GM18511 (cell line): ENCODE measurements at regions not wholly inside any gene's neighbourhood (a gene's known extent, or its start where the extent isn't known, plus 50 kb on each side); places are given as distances from the start of the nearest gene placed in this dataset.
"Not testable (repeated sequence)": the region's sequence is repeated elsewhere in the genome, so short reads cannot be mapped to it uniquely, and the experiment has no call there.

Experiments
- ATAC-seq: cut with Tn5 transposase; IDR thresholded peaks from one replicate; pipeline ENCODE4 v1.9.1; 2021; ENCODE audit warnings: mild to moderate bottlenecking, moderate library complexity; ENCODE audit not compliant: unreplicated experiment

DNA sequence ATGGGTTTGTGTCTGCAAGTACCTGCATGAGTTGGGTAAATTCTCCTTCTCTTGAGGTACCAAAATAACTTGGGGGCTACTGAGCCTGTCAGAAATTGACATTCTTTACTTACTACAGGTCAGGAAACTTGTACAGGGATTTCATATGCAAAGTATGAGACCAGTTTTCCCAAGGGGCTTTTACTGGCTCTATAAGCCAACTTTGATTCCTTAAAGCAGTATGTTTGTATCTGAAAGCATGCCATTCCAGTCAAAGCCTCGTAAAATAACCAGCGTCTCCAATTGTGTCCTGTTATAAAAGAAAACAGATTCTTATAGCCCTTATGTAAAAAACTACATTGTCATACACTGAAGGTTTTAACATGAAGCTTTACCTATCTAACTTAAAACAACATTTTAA lies 90.2 kb downstream of the ZNF467 start:
- no peak for ATAC-seq

DNA sequence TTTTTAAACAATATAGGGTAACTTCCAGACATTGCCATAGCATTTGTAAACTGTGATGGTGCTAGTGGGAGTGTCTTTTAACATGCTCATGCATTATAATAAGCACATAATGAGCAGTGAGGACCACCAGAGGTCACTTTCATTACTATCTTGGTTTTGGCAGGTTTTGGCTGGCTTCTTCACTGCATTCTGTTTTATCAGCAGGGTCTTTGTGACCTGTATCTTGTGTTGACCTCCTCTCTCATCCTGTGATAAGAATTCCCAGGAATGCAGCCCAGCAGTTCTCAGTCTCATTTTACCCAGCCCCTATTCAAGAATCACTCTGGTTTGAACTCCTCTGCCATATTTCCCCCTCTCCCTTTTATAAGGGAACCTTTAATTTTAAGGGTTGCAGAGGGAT lies 91.3 kb downstream of the ZNF467 start:
- ATAC-seq, result no peak

DNA sequence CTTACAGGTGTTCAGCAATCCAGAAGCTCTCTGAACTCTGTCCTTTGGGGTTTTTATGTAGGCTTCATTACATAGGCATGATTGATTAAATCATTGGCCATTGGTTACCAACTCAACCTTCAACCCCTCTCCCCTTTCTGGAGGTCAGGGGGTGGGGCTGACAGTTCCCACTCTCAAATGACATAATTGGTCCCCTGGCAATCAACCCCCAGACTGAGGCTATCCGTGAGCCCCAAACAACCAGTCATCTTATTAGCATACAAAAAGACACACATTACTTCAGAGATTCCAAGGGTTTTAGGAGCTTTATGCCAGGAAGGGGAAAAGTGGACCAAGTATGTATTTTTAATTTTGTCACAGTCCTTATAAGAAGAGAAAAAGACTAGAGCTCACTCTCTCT lies 92.1 kb downstream of the ZNF467 start:
- no peak for ATAC-seq

DNA sequence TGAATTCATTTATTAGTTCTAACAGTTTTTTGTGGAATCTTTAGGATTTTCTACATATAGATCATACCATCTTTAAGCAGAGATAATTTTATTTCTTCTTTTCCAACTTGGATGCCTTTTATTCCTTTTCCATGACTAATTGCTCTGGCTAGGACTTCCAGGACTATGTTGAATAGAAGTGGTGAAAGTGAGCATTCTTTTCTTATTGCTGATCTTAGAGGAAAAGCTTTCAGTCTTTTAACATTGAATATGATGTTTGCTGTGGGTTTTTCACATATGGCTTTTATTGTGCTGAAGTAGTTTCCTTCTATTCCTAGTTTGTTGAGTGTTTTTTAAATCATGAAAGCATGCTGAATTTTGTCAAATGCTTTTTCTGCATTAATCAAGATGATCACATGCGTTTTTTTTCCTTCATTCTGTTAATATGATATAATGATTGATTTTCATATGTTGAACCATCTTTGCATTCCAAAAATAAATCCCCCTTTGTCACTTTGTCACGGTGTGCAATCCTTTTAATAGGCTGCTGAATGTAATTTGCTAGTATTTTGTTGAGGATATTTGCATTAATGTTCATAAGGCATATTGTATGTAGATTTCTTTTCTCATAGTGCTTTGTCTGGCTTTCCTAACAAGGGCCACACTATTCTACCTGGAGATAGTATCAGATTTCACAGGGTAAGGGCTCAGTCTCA lies 92.9 kb downstream of the ZNF467 start:
- no peak for ATAC-seq

DNA sequence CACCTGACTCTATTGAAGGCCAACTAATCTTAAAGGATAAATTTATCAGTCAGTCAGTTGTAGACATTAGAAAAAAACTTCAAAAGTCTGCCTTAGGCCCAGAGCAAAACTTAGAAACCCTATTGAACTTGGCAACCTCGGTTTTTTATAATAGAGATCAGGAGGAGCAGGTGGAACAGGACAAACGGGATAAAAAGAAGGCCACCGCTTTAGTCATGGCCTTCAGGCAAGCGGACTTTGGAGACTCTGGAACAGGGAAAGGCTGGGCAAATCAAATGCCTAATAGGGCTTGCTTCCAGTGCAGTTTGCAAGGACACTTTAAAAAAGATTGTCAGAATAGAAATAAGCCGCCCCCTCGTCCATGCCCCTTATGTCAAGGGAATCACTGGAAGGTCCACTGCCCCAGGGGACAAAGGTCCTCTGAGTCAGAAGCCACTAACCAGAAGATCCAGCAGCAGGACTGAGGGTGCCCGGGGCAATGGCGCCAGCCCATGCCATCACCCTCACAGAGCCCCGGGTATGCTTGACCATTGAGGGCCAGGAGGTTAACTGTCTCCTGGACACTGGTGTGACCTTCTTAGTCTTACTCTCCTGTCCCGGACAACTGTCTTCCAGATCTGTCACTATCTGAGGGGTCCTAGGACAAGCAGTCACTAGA lies 98.5 kb downstream of the ZNF467 start:
- not testable (repeated sequence) for ATAC-seq

DNA sequence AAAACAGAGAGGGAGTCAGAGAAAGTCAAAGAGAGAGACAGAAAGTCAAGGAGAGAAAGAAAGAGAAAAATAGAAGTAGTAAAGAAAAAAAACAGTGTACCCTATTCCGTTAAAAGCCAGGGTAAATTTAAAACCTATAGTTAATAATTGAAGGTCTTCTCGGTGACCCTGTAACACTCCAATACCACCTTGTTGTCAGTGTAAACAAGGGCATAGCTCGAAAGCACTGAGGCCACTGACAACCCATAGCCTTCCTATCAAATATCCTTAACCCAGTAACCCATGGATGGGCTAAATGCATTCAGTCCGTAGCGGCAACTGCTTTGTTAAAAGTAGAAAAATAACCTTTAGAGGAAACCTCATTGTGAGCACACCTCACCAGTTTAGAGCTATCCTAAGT lies 100.4 kb downstream of the ZNF467 start:
- ATAC-seq, result no peak

DNA sequence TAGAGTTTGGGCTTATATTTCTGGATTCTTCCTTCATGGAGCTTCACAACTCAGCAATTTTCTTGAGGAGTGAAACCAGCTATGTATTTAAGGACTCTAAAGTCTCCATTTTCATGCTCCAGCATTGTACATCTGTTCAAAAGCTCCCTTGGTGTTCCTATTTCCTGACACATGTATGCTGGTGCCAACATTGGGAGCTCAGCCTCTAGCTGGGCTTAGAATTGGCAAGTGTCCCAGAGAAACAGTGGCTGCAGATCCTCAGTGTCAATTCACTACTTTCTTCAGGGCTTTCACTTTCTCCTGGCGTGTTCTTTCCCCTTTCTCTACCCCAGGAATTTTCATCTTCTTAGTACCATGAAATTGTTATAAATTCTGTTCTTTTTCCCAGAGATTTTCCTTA lies 103.1 kb downstream of the ZNF467 start:
- ATAC-seq, result no peak

DNA sequence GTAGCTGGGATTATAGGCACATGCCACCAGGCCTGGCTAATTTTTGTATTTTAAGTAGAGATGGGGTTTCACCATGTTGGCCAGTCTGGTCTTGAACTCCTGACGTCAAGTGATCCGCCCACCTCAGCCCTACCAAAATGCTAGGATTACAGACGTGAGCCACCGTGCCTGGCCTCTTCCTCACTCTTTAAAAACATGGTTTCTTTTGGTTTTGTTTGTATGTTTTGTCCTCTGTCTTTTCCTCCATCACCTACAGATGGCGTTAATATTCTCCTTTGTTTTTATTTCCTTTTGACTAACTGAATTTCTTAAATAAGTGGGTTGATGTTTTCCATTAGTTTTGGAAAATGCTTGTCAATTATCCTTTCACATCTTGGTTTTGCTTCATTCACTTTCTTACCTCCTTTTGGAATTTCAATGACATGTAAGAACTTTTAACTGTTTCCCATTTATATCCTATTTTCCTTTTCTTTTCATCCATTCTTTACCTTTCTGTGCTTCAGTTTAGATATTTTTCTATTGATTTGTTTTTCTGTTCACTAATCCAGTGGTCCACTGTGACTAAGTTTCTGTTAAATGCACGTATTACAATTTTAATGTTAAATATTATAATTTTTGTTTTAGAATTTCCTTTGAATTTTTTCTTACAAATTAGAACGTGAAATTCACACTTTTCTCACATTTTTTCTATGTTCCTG lies 104.1 kb downstream of the ZNF467 start:
- ATAC-seq, result no peak

DNA sequence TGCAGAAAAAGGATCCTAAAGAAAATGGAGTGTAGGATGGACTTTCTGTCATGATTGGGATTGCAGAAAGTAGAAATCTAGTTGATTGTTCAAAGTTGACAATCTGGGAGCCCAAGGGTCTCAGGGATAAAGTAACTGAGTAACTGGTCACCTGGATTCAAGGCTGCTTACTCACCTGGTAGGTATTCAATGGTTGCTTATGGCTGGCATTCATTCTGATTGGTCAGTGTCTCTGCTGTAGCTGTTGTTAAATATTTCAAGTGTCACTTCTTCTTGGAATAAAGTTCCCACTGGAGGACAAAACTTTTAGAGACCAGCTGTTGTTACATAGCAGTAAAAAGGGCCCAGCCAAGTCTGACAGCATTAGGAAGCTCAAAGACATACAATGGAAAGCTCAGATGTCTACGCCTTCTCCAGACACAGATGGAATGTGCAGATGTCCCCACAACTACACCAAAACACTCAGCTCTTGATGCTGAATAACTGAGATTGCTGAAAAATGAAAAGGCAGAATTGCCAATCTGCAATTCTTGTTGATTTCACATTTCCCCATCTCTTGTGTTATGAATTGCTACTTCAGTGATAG lies 106.9 kb downstream of the ZNF467 start:
- ATAC-seq, result no peak

DNA sequence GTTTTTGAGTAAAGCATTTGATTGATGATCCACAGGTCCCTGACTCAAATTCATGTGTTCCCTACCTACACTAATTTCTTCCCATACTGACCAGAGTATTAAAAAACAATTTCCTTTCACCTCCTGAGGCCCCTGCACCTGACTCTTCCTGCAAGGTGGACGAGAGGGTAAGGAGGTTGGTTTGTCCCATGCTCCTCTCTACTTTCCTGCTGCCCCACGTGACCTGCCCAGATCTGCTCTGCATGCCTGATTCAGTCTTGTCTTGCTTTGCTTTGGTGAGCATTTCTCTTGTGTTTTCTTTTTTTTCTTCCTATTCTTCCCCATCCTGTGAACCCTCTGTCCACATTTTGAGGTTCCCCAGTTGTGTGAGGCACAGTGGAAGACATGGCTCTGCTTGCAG lies 107.8 kb downstream of the ZNF467 start:
- ATAC-seq, result not testable (repeated sequence)

DNA sequence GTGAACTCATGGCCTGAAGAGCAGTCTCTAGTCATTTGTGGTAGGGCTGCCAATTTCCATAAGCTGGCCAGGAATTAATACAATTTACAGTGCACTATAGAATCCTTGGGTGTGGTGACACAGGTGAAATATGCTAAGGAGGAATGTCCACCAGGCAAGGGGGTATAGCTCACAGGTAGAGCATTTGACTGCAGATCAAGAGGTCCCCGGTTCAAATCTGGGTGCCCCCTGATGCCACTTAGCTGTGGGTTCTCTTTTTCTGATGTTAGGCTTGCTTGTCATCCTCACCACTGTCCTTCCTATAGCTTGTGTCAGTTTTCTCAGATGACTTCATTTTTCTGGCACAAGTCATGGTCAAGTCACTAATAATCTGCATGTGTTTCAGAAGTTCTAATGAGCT lies 108.7 kb downstream of the ZNF467 start:
- ATAC-seq, result no peak

DNA sequence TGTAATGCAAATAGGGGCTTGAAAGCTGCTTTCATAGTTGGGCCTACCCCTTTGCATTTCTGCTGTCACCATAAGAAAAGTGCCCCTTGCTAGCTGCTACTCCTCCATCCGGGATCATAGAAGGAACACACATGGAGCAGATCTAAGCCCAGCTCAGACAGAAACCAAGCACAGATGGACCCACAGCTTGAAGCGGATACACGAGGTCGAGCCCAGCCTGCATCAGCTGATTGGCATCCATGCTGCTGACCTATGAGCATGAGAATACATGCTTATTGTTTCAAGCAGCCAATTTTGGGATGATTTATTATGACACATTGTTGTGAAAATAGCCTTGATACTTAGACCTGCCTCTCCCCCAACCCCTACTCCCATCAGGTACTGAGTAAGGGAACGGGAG lies 109.2 kb downstream of the ZNF467 start:
- no peak for ATAC-seq

DNA sequence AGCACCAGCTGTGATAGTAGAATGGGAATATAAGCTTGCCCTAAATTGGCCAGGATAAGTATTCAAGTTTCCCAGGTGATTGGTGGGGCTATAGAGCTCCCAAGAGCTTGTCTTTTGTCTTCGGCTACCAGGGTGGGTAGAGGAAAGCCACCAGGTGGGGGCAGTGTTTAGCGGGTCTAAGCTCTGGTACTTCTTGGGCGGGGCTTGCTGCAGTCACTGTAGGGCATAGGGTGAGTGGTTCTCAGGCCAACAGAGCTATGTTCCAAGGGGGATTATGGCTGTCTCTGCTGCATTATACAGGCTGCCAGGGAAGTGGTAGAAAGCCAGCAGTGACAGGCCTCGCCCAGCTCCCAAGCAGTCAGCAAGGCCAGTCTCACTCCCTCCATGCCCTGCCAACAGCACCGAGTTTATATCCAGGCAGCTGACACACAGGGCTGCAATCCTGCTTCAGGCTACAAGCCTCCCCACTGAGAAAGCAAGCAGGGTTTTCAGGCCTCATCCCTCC lies 110.7 kb downstream of the ZNF467 start:
- ATAC-seq, result peak; percentile 97

DNA sequence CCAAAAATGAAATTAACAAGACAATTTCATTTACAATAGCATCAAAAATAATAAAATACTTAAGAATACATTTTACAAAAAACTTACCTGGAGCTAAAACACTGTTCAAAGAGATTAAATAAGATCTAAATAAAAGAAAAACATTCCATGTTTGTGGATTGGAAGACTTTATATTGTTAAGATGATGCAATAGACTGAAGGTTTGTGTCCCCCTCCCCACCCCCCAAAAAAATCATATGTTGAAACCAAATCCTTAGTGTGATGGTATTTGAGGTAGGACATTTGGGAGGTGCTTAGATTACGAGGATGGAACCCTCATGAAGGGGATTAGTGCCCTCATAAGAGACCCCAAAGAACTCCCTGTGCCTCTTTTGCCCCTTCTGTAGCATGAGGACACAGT lies 117.6 kb downstream of the ZNF467 start:
- no peak for ATAC-seq

DNA sequence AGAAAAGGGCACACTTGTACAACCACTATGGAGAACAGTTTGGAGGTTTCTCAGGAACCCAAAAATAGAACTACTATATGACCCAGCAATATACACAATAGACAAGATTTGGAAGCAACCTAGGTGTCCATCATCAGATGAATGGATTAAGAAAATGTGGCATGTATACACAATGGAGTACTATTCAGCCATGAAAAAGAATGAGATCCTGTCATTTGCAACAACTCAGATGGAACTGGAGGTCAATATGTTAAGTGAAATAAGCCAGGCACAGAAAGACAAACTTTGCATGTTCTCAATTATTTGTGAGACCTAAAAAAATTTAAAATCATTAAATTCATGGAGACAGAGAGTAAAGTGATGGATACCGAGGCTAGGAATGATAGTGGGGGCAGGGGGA lies 118.8 kb downstream of the ZNF467 start:
- no peak for ATAC-seq

DNA sequence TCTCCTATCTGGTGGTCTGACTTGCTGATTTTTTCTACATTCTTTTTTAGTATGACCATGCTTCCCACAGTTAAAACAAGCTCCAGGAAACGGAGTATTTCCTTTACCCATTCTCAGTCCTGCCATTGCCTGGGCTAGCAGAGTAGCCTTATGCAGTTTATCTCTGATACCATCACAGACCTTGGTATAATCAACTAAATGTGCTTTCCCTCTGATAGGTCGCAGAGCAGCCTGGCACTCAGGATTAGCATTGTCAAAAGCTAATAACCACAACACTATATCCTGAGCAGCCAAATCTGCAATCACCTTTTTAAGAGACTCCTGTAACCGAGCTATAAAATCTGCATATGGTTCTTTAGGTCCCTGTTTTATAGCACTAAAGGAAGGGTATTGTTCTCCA lies 123.2 kb downstream of the ZNF467 start:
- not testable (repeated sequence) for ATAC-seq

DNA sequence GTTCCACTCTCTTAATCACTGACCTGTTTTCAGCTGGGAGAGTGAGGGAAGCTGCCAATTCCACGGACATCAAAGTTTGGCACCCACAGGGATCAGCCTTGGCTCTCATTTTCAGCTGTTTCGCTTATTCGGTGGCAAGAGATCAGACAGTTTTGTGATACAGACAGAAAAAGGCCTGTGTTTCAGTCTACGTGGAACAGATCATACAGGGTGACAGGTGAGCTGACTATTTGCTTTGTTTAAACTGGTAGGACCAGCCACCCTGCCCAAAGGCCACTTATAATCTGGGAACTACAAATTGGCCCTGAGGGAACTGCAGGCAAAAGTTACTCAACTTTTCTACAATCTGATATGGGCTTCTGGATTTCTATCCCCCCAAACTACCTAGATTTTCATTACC lies 128.6 kb downstream of the ZNF467 start:
- ATAC-seq, result no peak

DNA sequence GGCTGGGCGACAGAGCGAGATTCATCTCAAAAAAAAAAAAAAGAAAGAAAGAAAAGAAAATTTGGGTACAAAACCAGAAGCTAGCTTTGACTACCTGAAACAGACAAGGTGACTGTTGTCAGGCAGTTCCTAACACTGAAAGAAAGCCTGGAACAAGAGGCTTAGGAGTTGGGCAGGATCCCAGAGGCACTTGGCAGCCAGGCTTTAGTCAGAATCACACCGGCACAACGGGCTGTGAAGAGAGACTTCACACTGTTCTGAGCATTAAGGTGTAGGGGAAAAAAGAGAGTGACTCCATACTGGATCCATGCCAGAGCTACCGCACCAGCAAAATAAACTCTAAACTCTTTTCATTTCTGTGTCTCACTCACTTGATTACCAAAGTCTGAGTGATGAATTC lies 130.8 kb downstream of the ZNF467 start:
- ATAC-seq, result no peak

DNA sequence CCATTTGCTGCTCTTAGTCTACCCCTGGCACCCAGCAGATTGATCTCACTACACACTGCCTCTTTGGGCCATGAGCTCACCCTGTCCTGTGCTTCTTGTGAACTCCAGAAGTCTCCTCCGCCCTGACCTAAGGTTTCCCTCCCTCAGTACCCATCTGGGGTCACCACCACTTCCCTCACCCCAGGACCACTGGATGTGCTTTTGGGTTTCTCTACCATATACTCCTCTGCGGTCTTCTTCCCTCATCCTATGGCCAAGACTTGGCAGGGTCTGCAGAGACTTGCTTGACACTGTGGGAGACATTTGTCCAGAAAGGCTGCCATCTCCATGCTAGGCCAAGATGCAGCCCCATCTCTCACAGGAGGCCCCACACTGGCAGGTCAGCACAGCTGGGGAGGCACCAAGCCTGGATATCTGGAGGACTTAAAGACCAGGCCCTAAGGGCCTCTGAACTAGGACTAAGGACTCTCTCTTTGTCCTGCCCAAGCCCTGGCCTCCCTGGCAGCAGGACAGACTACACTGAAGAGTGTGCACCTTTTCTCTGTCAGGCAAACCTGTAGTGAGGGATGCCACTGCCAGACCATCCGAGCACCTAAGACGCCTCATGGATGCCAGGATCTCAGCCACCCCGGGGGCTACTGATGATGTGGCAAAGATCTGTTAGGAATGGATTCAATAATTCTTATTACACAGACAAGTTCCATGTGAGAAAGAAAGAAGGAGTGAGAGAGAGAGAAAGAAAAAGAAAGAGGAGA lies 134.6 kb downstream of the ZNF467 start:
- no peak for ATAC-seq

DNA sequence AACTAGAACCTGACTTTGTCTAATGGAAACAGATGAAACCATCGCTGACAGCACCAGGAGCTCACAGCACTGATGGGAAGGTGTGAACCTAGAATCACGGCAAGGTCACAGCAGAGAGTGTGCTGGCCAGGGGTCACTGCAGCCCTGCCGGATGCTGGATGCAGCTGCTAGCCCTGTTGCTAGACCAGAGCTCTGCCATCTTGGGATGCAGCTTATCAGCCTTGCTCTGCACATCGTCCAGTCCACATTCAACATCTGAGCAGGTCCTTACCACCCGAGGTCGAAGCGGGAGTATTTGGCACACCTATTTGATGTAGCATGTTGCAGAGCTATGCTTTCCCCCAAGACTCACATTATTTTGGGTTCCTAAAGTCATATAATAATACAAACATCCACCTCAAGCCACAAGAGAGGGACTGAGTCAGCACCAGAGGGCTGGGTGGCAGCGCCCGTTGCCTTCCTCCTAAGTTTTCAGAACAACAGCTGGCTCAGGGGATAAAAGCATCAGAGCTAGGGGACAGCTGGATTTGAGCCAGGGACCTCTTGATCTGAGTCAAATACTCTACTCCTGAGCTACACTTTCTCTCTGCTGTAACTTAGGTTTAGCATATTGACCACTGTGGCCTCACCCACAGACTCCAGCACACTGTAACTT lies 135.3 kb downstream of the ZNF467 start:
- ATAC-seq, result no peak
